Astrocyte of the spinal cord (primary cell): ENCODE measurements at regions not wholly inside any gene's neighbourhood (a gene's known extent, or its start where the extent isn't known, plus 50 kb on each side); places are given as distances from the start of the nearest gene placed in this dataset.

Experiments used
- DNase-seq: peaks from one replicate; pipeline ENCODE4 v3.0.0; 2011; ENCODE audit warnings: low read depth, low spot score
- H3K4me3 ChIP-seq: 2 replicates; pipeline ENCODE4 v1.5.1; 2011; ENCODE audit warnings: low read depth, mild to moderate bottlenecking, low read length, moderate library complexity
- CTCF ChIP-seq: IDR thresholded peaks from 2 replicates; pipeline ENCODE4 v1.5.1; 2012; ENCODE audit warnings: low read depth, mild to moderate bottlenecking, low read length, inconsistent platforms
- in situ Hi-C: cut with HindIII; loops from 2 replicates; pipeline ENCODE4 v1.10.0; 2017; ENCODE audit warnings: low sequenced_read_pairs

GRCh38 chr2:145592361-145592760 is 1072.4 kb upstream of the ZEB2 start:
- H3K4me3 ChIP-seq = no peak overlapping the region
- no peak for TF ChIP-seq CTCF
- in situ Hi-C loops = no loop called here
- no peak for DNase-seq

- no peak for DNase-seq
- in situ Hi-C loops = no loop called here
- H3K4me3 ChIP-seq = no peak overlapping the region
- no peak for TF ChIP-seq CTCF
These were observed 1071.3 kb upstream of the ZEB2 start for GRCh38 chr2:145591109-145591809.

GRCh38 chr2:145587922-145588321 is 1068.0 kb upstream of the ZEB2 start:
- no peak overlapping the region for H3K4me3 ChIP-seq
- no peak for TF ChIP-seq CTCF
- in situ Hi-C loops = no loop called here
- DNase-seq = no peak

- in situ Hi-C loops = no loop called here
- DNase-seq = no peak
- no peak for TF ChIP-seq CTCF
These were observed 1064.4 kb upstream of the ZEB2 start for GRCh38 chr2:145584353-145584752.

GRCh38 chr2:145573608-145574007 is 1053.7 kb upstream of the ZEB2 start:
- no peak overlapping the region for H3K4me3 ChIP-seq
- no peak for TF ChIP-seq CTCF
- DNase-seq = no peak
- in situ Hi-C loops = no loop called here

More at GRCh38 chr2:145584353-145584752, 1064.4 kb upstream of the ZEB2 start:
- no peak overlapping the region for H3K4me3 ChIP-seq

GRCh38 chr2:145572238-145572637 is 1052.3 kb upstream of the ZEB2 start:
- H3K4me3 ChIP-seq = no peak overlapping the region
- in situ Hi-C loops = no loop called here
- TF ChIP-seq CTCF = no peak
- DNase-seq = no peak

GRCh38 chr2:145569108-145569507 is 1049.2 kb upstream of the ZEB2 start:
- TF ChIP-seq CTCF = no peak
- no peak for DNase-seq
- in situ Hi-C loops = no loop called here
- H3K4me3 ChIP-seq = no peak overlapping the region
